ENCODE measurements at regions not wholly inside any gene's neighbourhood (a gene's known extent, or its start where the extent isn't known, plus 50 kb on each side); places are given as distances from the start of the nearest gene placed in this dataset.

- TF ChIP-seq ISL1 (CRISPR knock-in tag; IDR thresholded peaks at IDR 0.05) (no peak), TSHZ2 (CRISPR knock-in tag; IDR thresholded peaks at IDR 0.05) (no peak), RARB (CRISPR knock-in tag; IDR thresholded peaks at IDR 0.05) (no peak), ZC3H10 (CRISPR knock-in tag; IDR thresholded peaks at IDR 0.05) (no peak), CREB5 (CRISPR knock-in tag; IDR thresholded peaks at IDR 0.05; ENCODE audit: low read depth) (no peak), ZFP30 (CRISPR knock-in tag; IDR thresholded peaks at IDR 0.05) (no peak), TOX (CRISPR knock-in tag; IDR thresholded peaks at IDR 0.05; ENCODE audit: borderline replicate concordance) (no peak), ZNF565 (CRISPR knock-in tag; conservative IDR thresholded peaks at IDR 0.05; ENCODE audit: low read depth) (no peak), BACH2 (CRISPR knock-in tag; IDR thresholded peaks at IDR 0.05; ENCODE audit: borderline replicate concordance) (no peak), PATZ1 (CRISPR knock-in tag; IDR thresholded peaks at IDR 0.05; ENCODE audit: borderline replicate concordance) (no peak), CSDC2 (CRISPR knock-in tag; IDR thresholded peaks at IDR 0.05) (no peak), PPARA (CRISPR knock-in tag; IDR thresholded peaks at IDR 0.05; ENCODE audit: borderline replicate concordance) (no peak), TCF4 (CRISPR knock-in tag; IDR thresholded peaks at IDR 0.05; ENCODE audit: borderline replicate concordance) (no peak), ZNF70 (CRISPR knock-in tag; IDR thresholded peaks at IDR 0.05) (no peak), ESRRG (CRISPR knock-in tag; IDR thresholded peaks at IDR 0.05) (no peak), SNAI2 (CRISPR knock-in tag; IDR thresholded peaks at IDR 0.05) (no peak), ARNTL (CRISPR knock-in tag; IDR thresholded peaks at IDR 0.05; ENCODE audit: borderline replicate concordance, low read depth) (no peak), ZNF8 (CRISPR knock-in tag; IDR thresholded peaks at IDR 0.05) (no peak), GLIS3 (CRISPR knock-in tag; IDR thresholded peaks at IDR 0.05) (no peak)
- ATAC-seq: no peak
Observed at GRCh38 chr4:24279911-24280375, 304.4 kb downstream of the DHX15 start.

- ATAC-seq: no peak
- TF ChIP-seq PPARA (CRISPR knock-in tag; IDR thresholded peaks at IDR 0.05; ENCODE audit: borderline replicate concordance) (no peak), CSDC2 (CRISPR knock-in tag; IDR thresholded peaks at IDR 0.05) (no peak), POU6F1 (CRISPR knock-in tag; IDR thresholded peaks at IDR 0.05; ENCODE audit: borderline replicate concordance, low read depth) (no peak), ARNTL (CRISPR knock-in tag; IDR thresholded peaks at IDR 0.05; ENCODE audit: borderline replicate concordance, low read depth) (no peak), ZNF565 (CRISPR knock-in tag; conservative IDR thresholded peaks at IDR 0.05; ENCODE audit: low read depth) (no peak), ESRRG (CRISPR knock-in tag; IDR thresholded peaks at IDR 0.05) (no peak), OSR1 (CRISPR knock-in tag; IDR thresholded peaks at IDR 0.05) (no peak), ZNF8 (CRISPR knock-in tag; IDR thresholded peaks at IDR 0.05) (no peak), GLIS3 (CRISPR knock-in tag; IDR thresholded peaks at IDR 0.05) (no peak), ZNF70 (CRISPR knock-in tag; IDR thresholded peaks at IDR 0.05) (no peak), ZC3H10 (CRISPR knock-in tag; IDR thresholded peaks at IDR 0.05) (no peak), SNAI2 (CRISPR knock-in tag; IDR thresholded peaks at IDR 0.05) (no peak), TCF4 (CRISPR knock-in tag; IDR thresholded peaks at IDR 0.05; ENCODE audit: borderline replicate concordance) (no peak), ISL1 (CRISPR knock-in tag; IDR thresholded peaks at IDR 0.05) (no peak), PATZ1 (CRISPR knock-in tag; IDR thresholded peaks at IDR 0.05; ENCODE audit: borderline replicate concordance) (no peak)
- TF ChIP-seq, protein P1, sequence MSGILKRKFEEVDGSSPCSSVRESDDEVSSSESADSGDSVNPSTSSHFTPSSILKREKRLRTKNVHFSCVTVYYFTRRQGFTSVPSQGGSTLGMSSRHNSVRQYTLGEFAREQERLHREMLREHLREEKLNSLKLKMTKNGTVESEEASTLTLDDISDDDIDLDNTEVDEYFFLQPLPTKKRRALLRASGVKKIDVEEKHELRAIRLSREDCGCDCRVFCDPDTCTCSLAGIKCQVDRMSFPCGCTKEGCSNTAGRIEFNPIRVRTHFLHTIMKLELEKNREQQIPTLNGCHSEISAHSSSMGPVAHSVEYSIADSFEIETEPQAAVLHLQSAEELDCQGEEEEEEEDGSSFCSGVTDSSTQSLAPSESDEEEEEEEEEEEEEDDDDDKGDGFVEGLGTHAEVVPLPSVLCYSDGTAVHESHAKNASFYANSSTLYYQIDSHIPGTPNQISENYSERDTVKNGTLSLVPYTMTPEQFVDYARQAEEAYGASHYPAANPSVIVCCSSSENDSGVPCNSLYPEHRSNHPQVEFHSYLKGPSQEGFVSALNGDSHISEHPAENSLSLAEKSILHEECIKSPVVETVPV (CRISPR knock-in tag; IDR thresholded peaks at IDR 0.05): no peak
Observed at GRCh38 chr4:24279469-24279868, 304.9 kb downstream of the DHX15 start.
